B cell (primary cell): ENCODE measurements at regions not wholly inside any gene's neighbourhood (a gene's known extent, or its start where the extent isn't known, plus 50 kb on each side); places are given as distances from the start of the nearest gene placed in this dataset.

Experiments
- ATAC-seq: fragments of 200-7000 bp; cut with Tn5 transposase; one replicate; pipeline ENCODE4 v1.10.0; 2021; ENCODE audit warnings: low read depth, mild to moderate bottlenecking, moderate number of reproducible peaks, moderate library complexity
- CTCF ChIA-PET: fragments of 350-600 bp; sonication (Branson Sonifier 250); formaldehyde crosslinking; loops from one replicate; lab custom pipeline; 2021; ENCODE audit warnings: antibody characterized with exemption, inconsistent platforms; lab: Charles Lee
- POLR2A ChIA-PET: fragments of 350-600 bp; sonication (Branson Sonifier 250); formaldehyde crosslinking; loops from one replicate; lab custom pipeline; 2021; ENCODE audit warnings: antibody characterized with exemption; lab: Charles Lee
- DNase-seq: peaks from one replicate; pipeline ENCODE4 v3.0.0; 2013
- H2AFZ ChIP-seq: 2 replicates; pipeline ENCODE4 v1.6.1; 2012; ENCODE audit warnings: mild to moderate bottlenecking, low read depth, low read length; ENCODE audit not compliant: insufficient read depth, poor library complexity, severe bottlenecking
- H3K27ac ChIP-seq, 2 donors: 1 replicate in 1 of 2; 2 replicates in 1 of 2; pipeline ENCODE4 v1.5.1; 2012 to 2013; ENCODE audit warnings: low read length in 2 of 2, mild to moderate bottlenecking in 2 of 2, moderate library complexity in 1 of 2
- H3K27me3 ChIP-seq, 4 experiments: fragments of 200-600 bp in 1 of 4; sonication (generic) in 1 of 4; replicated peaks in 1 of 4; 1 replicate in 2 of 4; 2 replicates in 2 of 4; pipeline versions ENCODE4 v1.6.1 to v1.7.0; 2013 to 2016; ENCODE audit warnings: low read length in 3 of 4, mild to moderate bottlenecking in 2 of 4, mixed read lengths in 1 of 4, moderate library complexity in 1 of 4; ENCODE audit not compliant: insufficient read depth in 4 of 4, control insufficient read depth in 3 of 4; ENCODE audit errors: control extremely low read depth in 1 of 4
- H3K36me3 ChIP-seq, 2 experiments: replicated peaks in 1 of 2; 1 replicate in 1 of 2; 2 replicates in 1 of 2; pipeline versions ENCODE4 v1.6.1 to v1.7.1; 2013; ENCODE audit warnings: low read length in 1 of 2; ENCODE audit not compliant: insufficient read depth in 2 of 2, control insufficient read depth in 1 of 2; ENCODE audit errors: control extremely low read depth in 1 of 2, extremely low read depth in 1 of 2
- H3K4me1 ChIP-seq, 2 donors: fragments of 200-600 bp in 1 of 2; sonication (generic) in 1 of 2; 1 replicate in 1 of 2; 2 replicates in 1 of 2; pipeline versions ENCODE4 v1.5.1 to v1.6.1; 2013 to 2017; ENCODE audit warnings: low read length in 2 of 2; ENCODE audit not compliant: control insufficient read depth in 2 of 2, insufficient read depth in 2 of 2
- H3K4me2 ChIP-seq: replicated peaks from 2 replicates; pipeline ENCODE3; 2012; ENCODE audit warnings: mild to moderate bottlenecking, low read depth, low read length; ENCODE audit not compliant: poor library complexity, severe bottlenecking
- H3K4me3 ChIP-seq, 5 experiments: fragments of 200-600 bp in 1 of 5; sonication (generic) in 1 of 5; 1 replicate in 3 of 5; 2 replicates in 2 of 5; pipeline versions ENCODE4 v1.5.1 to v1.7.0; 2011 to 2016; ENCODE audit warnings: low read length in 4 of 5, mild to moderate bottlenecking in 4 of 5, low read depth in 2 of 5, control low read depth in 1 of 5, moderate library complexity in 1 of 5; ENCODE audit not compliant: insufficient read depth in 1 of 5; ENCODE audit errors: control extremely low read depth in 1 of 5, extremely low read depth in 1 of 5
- H3K79me2 ChIP-seq: fragments of 200-600 bp; sonication (generic); one replicate; pipeline ENCODE4 v1.6.0; 2016; ENCODE audit warnings: low read length; ENCODE audit not compliant: control insufficient read depth, insufficient read depth
- H3K9ac ChIP-seq: fragments of 200-600 bp; sonication (generic); 2 replicates; pipeline ENCODE4 v1.6.1; 2017; ENCODE audit warnings: mild to moderate bottlenecking, low read length, moderate library complexity
- H3K9me3 ChIP-seq, 3 donors: one replicate each; pipeline versions ENCODE4 v1.6.1 to v1.7.1; 2013; ENCODE audit warnings: low read length in 2 of 3; ENCODE audit not compliant: control insufficient read depth in 2 of 3, insufficient read depth in 1 of 3; ENCODE audit errors: control extremely low read depth in 1 of 3
- H4K20me1 ChIP-seq: 2 replicates; pipeline ENCODE4 v1.6.0; 2012; ENCODE audit warnings: mild to moderate bottlenecking, low read length; ENCODE audit not compliant: insufficient read depth, control insufficient read depth, poor library complexity, severe bottlenecking
- H3K27ac Mint-ChIP-seq: one replicate; pipeline ENCODE4 v1.8.0; 2021; ENCODE audit warnings: mixed read lengths
- H3K27me3 Mint-ChIP-seq: one replicate; pipeline ENCODE4 v1.8.0; 2021; ENCODE audit warnings: mixed read lengths
- H3K4me1 Mint-ChIP-seq: one replicate; pipeline ENCODE4 v1.8.0; 2021; ENCODE audit warnings: mixed read lengths
- H3K4me3 Mint-ChIP-seq: one replicate; pipeline ENCODE4 v1.8.0; 2021; ENCODE audit warnings: mixed read lengths
- H3K9me3 Mint-ChIP-seq: one replicate; pipeline ENCODE4 v1.8.0; 2022; ENCODE audit warnings: mixed read lengths; ENCODE audit not compliant: insufficient read depth
- EZH2 ChIP-seq: IDR thresholded peaks from 2 replicates; pipeline ENCODE4 v1.6.1; 2012; ENCODE audit warnings: borderline replicate concordance, low read depth, mild to moderate bottlenecking, moderate library complexity, low read length; ENCODE audit not compliant: insufficient read depth, poor library complexity, severe bottlenecking
- WGBS: methylation state at CpG from one replicate; pipeline ENCODE4 v1.1.5; 2013; ENCODE audit warnings: missing lambda C conversion rate; ENCODE audit not compliant: insufficient coverage; 5-methylcytosine and 5-hydroxymethylcytosine counted together
- intact Hi-C: fragments of 100-400 bp; cut with micrococcal nuclease; formaldehyde crosslinking; loops from one replicate; pipeline ENCODE4 v1.10.0; 2022
- TF ChIP-seq, protein P1 (sequence below): fragments of 200-600 bp; IDR thresholded peaks from one replicate; pipeline ENCODE4 v1.8.0; 2022; ENCODE audit warnings: antibody characterized with exemption, mild to moderate bottlenecking

DNA sequence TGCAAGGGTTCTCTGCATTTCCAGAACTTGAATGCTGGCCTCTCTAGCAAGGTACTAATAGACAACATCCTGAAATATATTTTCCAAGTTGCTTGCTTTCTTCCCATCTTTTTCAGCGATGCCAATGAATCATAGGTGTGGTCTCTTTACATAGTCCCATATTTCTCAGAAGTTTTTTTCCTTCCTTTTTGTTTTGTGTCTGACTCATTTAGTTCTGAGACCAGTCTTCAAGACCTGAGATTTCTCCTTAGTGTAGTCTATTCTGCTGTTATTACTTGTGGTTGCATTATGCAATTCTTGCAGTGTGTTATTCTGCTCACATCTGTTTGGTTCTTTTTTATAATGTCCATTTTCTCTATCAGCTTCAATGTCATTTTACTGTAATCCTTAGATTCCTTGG is 1265.0 kb upstream of the ALCAM start:
- intact Hi-C loops: no loop called here
- ChIA-PET POLR2A (no interaction called here), CTCF (interaction anchor here (0.7 to 2.8 kb wide), 14 partner anchors 8 to 1873 kb away, joined by 3 to 15 read pairs (median 4); no protein-coding TSS in a partner anchor)
- DNase-seq: no peak
- no peak overlapping the region for H2AFZ ChIP-seq
- no peak overlapping the region for H3K4me2 ChIP-seq
- Mint-ChIP-seq H3K4me1 (peaks cover 5% of the 10 kb centered on the region), H3K9me3 (no peaks in the 10 kb centered on the region), H3K4me3 (no peak overlapping the region), H3K27ac (no peak overlapping the region), H3K27me3 (peaks cover 3% of the 10 kb centered on the region)
- no CpG with 5 or more reads among the region's 1 CpG for WGBS
- no peak overlapping the region for H3K4me3 ChIP-seq
- TF ChIP-seq, protein P1, sequence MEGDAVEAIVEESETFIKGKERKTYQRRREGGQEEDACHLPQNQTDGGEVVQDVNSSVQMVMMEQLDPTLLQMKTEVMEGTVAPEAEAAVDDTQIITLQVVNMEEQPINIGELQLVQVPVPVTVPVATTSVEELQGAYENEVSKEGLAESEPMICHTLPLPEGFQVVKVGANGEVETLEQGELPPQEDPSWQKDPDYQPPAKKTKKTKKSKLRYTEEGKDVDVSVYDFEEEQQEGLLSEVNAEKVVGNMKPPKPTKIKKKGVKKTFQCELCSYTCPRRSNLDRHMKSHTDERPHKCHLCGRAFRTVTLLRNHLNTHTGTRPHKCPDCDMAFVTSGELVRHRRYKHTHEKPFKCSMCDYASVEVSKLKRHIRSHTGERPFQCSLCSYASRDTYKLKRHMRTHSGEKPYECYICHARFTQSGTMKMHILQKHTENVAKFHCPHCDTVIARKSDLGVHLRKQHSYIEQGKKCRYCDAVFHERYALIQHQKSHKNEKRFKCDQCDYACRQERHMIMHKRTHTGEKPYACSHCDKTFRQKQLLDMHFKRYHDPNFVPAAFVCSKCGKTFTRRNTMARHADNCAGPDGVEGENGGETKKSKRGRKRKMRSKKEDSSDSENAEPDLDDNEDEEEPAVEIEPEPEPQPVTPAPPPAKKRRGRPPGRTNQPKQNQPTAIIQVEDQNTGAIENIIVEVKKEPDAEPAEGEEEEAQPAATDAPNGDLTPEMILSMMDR: no peak
- no peak for TF ChIP-seq EZH2
- H3K27ac ChIP-seq: no peak overlapping the region
- no peaks in the 10 kb centered on the region for H3K36me3 ChIP-seq
- no peaks in the 10 kb centered on the region for H3K9me3 ChIP-seq
- H3K4me1 ChIP-seq: peaks cover 3 to 4% of the 10 kb centered on the region in 2 donors
- no peaks in the 10 kb centered on the region for H4K20me1 ChIP-seq
- no peak overlapping the region for H3K9ac ChIP-seq
- no peak for ATAC-seq
- H3K79me2 ChIP-seq: no peaks in the 10 kb centered on the region
- H3K27me3 ChIP-seq: peaks cover 0 to 4% (median 0%) of the 10 kb centered on the region in 4 experiments

DNA sequence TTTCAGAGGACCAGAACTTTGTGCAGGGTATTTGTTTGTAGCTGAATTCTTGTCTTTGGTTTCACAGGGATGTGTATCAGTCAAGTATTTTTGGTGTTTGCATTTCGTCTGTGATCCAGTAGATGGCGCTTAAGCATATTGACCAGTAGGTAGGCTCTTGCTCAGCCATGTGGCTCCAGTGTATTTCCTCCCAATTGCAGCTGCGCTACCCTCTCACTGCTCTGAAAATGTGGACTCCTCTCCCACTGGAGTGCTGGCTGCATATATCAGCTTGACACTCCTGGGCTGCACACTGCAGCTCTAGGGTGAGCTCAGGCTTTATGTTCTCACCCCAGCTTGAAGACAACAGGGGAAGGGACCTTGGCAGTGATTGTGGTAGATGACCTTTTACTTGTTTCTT is 1264.3 kb upstream of the ALCAM start:
- Histone ChIP-seq H2AFZ (no peak overlapping the region), H3K4me1 (peaks cover 3 to 4% of the 10 kb centered on the region in 2 donors), H3K27me3 (peaks cover 0 to 4% (median 0%) of the 10 kb centered on the region in 4 experiments), H3K4me3 (no peak overlapping the region), H3K36me3 (no peaks in the 10 kb centered on the region), H3K9me3 (no peaks in the 10 kb centered on the region), H3K4me2 (no peak overlapping the region), H4K20me1 (no peaks in the 10 kb centered on the region), H3K9ac (no peak overlapping the region), H3K79me2 (no peaks in the 10 kb centered on the region), H3K27ac (no peak overlapping the region)
- Mint-ChIP-seq H3K9me3 (no peaks in the 10 kb centered on the region), H3K4me3 (no peak overlapping the region), H3K27ac (no peak overlapping the region), H3K27me3 (peaks cover 3% of the 10 kb centered on the region), H3K4me1 (peaks cover 5% of the 10 kb centered on the region)
- ChIA-PET POLR2A (no interaction called here), CTCF (interaction anchor here (0.7 to 2.8 kb wide), 16 partner anchors 8 to 1873 kb away, joined by 3 to 15 read pairs (median 4); no protein-coding TSS in a partner anchor)
- peak; percentile 59 for DNase-seq
- peak; percentile 76 for ATAC-seq
- no peak for TF ChIP-seq EZH2
- TF ChIP-seq, protein P1: peak; percentile 79
- WGBS: 5% methylated on average over 3 of the region's 3 CpGs
- intact Hi-C loops: no loop called here
